C4-2B (cell line): ENCODE measurements at regions not wholly inside any gene's neighbourhood (a gene's known extent, or its start where the extent isn't known, plus 50 kb on each side); places are given as distances from the start of the nearest gene placed in this dataset.

ENCODE experiments used
- H3K27ac ChIP-seq: fragments of 450-650 bp; 2 replicates; pipeline ENCODE4 v1.5.1; 2017
- ZFX ChIP-seq: fragments of 450-650 bp; IDR thresholded peaks from 2 replicates; pipeline ENCODE4 v1.6.1; 2017
- TF ChIP-seq, protein P1 (sequence below): fragments of 450-650 bp; conservative IDR thresholded peaks from 2 replicates; pipeline ENCODE4 v1.5.1; 2017; ENCODE audit warnings: mild to moderate bottlenecking

DNA sequence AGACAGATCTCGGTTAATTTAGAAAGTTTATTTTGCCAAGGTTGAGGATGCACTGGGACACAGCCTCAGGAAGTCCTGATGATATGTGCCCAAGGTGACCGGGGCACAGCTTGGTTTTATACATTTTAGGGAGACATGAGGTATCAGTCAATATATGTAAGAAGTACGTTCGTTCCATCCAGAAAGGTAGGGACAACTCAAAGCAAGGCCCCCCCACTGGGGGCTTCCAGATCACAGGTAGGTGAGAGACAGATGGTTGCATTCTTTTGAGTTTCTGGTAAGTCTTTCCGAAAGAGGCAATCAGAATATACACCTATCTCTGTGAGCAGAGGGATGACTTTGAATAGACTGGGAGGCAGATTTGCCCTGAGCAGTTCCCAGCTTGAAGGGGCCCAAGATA is 60.4 kb upstream of the VTCN1 start:
- H3K27ac ChIP-seq = no peak overlapping the region
- no peak for TF ChIP-seq ZFX
- TF ChIP-seq, protein P1, sequence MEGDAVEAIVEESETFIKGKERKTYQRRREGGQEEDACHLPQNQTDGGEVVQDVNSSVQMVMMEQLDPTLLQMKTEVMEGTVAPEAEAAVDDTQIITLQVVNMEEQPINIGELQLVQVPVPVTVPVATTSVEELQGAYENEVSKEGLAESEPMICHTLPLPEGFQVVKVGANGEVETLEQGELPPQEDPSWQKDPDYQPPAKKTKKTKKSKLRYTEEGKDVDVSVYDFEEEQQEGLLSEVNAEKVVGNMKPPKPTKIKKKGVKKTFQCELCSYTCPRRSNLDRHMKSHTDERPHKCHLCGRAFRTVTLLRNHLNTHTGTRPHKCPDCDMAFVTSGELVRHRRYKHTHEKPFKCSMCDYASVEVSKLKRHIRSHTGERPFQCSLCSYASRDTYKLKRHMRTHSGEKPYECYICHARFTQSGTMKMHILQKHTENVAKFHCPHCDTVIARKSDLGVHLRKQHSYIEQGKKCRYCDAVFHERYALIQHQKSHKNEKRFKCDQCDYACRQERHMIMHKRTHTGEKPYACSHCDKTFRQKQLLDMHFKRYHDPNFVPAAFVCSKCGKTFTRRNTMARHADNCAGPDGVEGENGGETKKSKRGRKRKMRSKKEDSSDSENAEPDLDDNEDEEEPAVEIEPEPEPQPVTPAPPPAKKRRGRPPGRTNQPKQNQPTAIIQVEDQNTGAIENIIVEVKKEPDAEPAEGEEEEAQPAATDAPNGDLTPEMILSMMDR = no peak

DNA sequence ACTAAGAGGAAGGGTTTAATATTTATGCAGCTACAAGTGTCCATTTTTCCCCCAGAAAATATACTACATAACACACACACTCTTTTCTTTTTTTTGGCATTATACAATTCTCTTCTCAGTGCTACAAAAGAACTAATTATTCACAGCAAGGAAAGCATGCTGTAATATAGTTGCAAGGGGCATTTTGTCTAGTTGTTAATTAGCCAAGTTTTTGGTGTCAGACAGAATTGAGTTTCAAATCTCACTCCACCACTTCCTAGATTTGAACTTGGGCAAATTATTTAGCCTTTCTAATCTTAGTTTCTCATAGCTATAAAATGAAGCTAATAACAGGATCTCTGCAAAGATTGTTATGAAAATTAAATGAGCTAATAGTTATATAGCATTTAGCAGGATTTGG is 60.0 kb upstream of the VTCN1 start:
- TF ChIP-seq ZFX = no peak
- TF ChIP-seq, protein P1 = no peak
- no peak overlapping the region for H3K27ac ChIP-seq

DNA sequence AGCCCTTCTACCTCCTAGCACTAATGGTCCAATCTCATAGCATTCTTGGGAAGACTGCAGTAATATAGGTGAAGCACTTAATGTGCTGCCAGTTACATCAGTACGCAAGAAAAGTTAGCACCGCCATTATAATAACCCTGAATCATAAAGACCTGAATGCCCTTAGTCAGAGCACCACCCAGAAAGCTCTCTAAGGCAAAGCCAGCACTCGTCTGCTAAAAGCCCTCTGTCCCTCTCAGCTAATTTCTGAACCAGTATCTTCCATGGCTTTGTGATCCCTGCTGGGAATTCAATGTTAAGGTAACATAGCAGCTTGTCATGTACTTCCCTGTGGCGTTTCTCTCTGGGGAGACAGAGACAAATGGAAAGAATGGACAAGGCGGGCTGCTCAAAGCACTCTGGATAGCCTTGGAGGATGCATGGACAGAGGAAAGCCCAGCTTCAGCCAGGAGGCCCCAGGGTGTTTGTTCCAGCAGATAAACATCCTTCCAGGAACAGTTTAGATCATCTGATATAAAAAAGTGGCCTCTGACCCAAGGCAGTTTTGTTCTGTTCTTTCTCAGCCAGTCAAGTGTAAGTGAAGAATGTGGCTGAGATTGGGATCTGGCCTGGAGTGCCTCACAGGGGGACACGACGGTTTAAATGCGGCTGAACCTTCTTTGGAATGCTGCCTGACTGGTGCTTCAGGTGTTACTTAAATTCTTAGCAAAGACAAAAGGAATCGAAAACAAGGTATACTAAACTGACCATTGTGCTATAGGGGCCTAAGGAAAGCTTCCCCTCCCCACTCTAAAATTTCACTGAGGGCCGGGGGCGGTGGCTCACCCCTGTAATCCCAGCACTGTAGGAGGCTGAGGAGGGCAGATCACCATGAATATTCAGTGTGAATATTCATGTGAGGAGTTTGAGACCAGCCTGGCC is 58.1 kb upstream of the VTCN1 start:
- TF ChIP-seq ZFX = no peak
- TF ChIP-seq, protein P1 = no peak
- peak overlapping the region; percentile 45 for H3K27ac ChIP-seq

DNA sequence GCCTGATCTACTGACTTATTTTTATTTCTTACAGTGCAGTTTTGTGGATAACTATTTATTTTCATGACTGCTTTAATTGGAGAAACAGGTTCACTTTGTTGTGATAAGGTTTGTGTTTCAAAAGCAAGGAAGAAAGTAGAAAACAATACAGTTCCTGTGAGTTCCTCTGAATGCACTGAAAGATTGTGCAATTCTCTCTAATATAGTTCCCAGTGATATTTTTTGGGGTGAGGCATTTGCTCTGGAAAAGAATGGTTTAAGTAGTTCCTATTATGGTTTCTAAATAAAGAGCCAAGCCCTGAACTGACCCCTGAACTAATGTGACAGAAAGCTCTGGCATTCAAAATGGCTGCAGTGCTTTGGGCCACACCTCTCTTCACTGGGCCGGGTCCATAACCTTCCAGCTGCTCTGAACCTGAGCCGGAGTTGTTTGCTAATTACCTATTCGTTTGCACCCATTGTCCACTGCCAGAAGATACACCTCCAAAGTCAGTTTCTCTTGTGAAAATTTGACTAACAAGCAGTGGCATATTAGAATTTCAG is 56.6 kb upstream of the VTCN1 start:
- TF ChIP-seq, protein P1 = no peak
- no peak for TF ChIP-seq ZFX
- H3K27ac ChIP-seq = no peak overlapping the region; the same call in 1 of the 2 replicates

DNA sequence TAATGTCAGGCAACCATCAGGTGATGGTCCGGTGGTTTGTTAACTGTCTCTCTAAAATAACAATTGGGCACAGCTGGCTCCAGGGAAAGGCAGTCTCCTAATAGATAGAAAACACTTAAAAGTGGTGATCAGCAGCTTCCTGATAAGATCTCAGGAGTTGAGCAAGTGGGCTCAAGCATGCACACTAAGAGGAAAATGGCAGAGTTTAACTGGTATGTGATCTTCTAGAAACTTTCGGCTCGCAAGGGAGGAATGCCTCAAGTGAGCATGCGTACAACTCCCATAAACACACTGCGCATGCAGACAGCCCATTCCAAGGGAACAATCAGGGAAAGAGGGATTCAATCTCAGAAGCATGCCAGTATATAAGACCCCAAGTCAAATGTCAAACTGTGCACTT is 52.2 kb upstream of the VTCN1 start:
- TF ChIP-seq, protein P1 = no peak
- no peak for TF ChIP-seq ZFX
- no peak overlapping the region for H3K27ac ChIP-seq

DNA sequence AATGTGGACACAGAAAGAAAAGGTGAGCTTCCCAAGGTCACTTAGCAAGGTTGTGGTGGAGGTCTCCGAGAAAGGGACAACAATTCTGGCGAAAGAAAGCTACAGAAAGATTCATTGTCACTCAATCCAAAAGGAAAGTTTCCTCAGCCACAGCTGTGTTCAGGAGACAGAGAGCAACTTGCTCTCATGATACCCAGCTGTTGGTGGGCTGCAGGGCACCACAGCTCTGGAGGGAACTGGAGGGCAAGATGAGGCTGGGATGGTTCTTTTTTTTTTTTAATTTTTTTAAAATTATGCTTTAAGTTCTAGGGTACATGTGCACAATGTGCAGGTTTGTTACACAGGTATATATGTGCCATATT is 50.7 kb upstream of the VTCN1 start:
- TF ChIP-seq ZFX = no peak
- TF ChIP-seq, protein P1 = no peak

DNA sequence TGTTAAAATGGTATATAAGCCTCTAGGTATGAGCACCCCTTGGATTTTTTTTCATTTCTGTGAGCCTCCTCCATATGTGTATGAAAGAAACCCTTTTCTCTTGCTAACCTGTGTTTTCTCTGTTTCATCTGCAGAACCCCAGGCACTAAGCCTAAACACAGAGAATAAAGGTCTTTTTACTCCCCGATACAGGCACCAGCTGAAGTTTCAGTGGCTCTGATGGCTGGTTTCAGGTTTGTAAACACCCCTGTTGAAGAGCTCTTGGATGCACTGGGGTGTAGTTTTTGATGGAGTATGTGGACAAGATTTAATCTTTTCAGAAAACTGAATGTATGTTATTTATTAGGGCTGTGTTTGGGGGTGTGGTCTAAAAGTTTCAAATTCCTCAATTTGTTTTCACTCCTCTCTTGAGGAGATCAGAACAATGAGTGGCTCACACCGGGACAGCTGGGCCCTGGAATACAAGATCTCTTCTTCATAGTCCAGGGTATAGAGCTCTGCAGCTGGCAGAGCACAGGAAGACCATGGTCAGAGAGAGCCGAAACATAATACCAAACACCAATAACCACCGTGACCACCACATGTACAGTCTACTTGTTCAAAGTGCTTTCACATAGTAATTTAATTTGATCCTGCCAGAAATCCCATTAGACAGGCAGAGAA is 50.2 kb upstream of the VTCN1 start:
- no peak for TF ChIP-seq ZFX
- TF ChIP-seq, protein P1 = no peak
- no peak overlapping the region for H3K27ac ChIP-seq

More for the DNA sequence above, 50.7 kb upstream of the VTCN1 start:
- no peak overlapping the region for H3K27ac ChIP-seq
